ENCODE measurements at regions not wholly inside any gene's neighbourhood (a gene's known extent, or its start where the extent isn't known, plus 50 kb on each side); places are given as distances from the start of the nearest gene placed in this dataset.

DNA sequence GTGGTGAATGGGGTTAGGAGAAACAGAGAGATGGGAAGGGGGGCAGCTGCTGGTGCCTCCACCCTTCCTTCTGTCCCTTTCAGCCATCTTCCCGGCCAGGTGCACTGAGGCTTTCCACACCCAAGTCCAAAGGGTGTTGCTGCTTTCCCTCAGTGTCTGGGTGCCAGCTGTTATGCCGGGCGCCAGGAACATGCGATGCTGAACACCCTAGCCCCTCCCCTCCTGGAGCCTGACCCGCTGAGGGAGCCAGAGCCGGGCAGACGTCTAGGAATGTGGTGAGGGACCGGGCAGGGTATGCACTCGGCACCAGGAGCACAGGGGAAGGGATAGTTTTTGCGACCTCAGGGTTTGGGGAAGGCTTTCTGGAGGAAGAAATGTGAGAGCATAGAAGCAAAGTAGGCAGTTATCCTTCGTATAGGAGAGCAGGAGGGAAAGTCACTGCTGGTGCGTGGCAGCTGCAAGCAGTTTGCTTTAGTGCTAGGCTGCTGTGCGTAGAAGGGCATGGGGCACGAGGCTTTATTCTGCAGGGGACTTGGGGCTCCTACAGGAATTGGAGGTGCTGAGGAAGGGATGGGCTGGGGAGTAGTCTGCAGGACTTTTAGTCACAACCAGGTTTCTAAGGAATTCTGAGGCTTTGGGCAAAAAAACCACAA is 147.7 kb downstream of the TSN start:
- Histone ChIP-seq H4K8ac (ENCODE audit: extremely low read depth, insufficient read depth, low read length) (no peak overlapping the region), H2BK20ac (ENCODE audit: low read length) (no peak overlapping the region), H3K27me3 (replicated peaks in 1 of 4; ENCODE audit: control insufficient read depth in 3 of 4, extremely low read depth in 1 of 4, insufficient read depth in 3 of 4, low read length in 3 of 4) (no peaks in the 10 kb centered on the region; a peak in 1 of 7 replicates), H3K4ac (replicated peaks; ENCODE audit: insufficient read length, low read depth, low read length) (no peak overlapping the region), H3K79me1 (ENCODE audit: low read depth, low read length) (no peaks in the 10 kb centered on the region; the same call in 1 of the 2 replicates), H2BK5ac (ENCODE audit: low read depth, low read length) (no peak overlapping the region), H3K4me3 (ENCODE audit: extremely low read depth in 1 of 4, insufficient read depth in 2 of 4, low read depth in 3 of 4, low read length in 4 of 4) (no peak overlapping the region), H3K56ac (replicated peaks; ENCODE audit: insufficient read length, low read depth, low read length) (no peak overlapping the region), H3K9me3 (ENCODE audit: insufficient read depth in 2 of 2, low read depth in 1 of 2, low read length in 1 of 2) (0 out of 4 replicates have a peak, but pooled peaks cover 0 to 3% of the 10 kb centered on the region in 2 experiments), H2BK12ac (ENCODE audit: low read depth, low read length) (no peak overlapping the region), H2AK5ac (ENCODE audit: low read depth, low read length) (no peak overlapping the region), H3K79me2 (ENCODE audit: control insufficient read depth in 1 of 2, insufficient read depth in 2 of 2, low read length in 2 of 2) (no peaks in the 10 kb centered on the region), H3K23me2 (ENCODE audit: low read depth, low read length) (no peaks in the 10 kb centered on the region), H3K4me2 (ENCODE audit: insufficient read depth in 1 of 2, low read depth in 2 of 2, low read length in 2 of 2) (no peak overlapping the region), H2BK120ac (replicated peaks; ENCODE audit: low read depth, low read length) (no peak overlapping the region), H3K9ac (replicated peaks in 1 of 4; ENCODE audit: extremely low read depth in 1 of 4, low read depth in 3 of 4, low read length in 3 of 4) (no peak overlapping the region; a peak in 1 of 7 replicates), H3K4me1 (replicated peaks in 1 of 4; ENCODE audit: control insufficient read depth in 3 of 4, insufficient read depth in 4 of 4, low read length in 3 of 4) (no peaks in the 10 kb centered on the region; a peak in 2 of 7 replicates), H3K23ac (ENCODE audit: insufficient read length) (no peak overlapping the region), H4K20me1 (replicated peaks in 1 of 2; ENCODE audit: control insufficient read depth in 1 of 2, insufficient read depth in 2 of 2, low read length in 2 of 2) (no peaks in the 10 kb centered on the region), H3K14ac (ENCODE audit: insufficient read length) (no peak overlapping the region), H4K91ac (replicated peaks; ENCODE audit: insufficient read length, low read length) (no peak overlapping the region), H3K18ac (ENCODE audit: extremely low read depth, low read length) (no peak overlapping the region), H4K5ac (ENCODE audit: insufficient read length, low read depth, low read length) (no peak overlapping the region), H2BK15ac (ENCODE audit: low read length) (no peak overlapping the region), H3K36me3 (ENCODE audit: control insufficient read depth in 2 of 4, insufficient read depth in 4 of 4, low read length in 3 of 4) (no peaks in the 10 kb centered on the region), H3K27ac (ENCODE audit: low read depth, low read length) (no peak overlapping the region), H2AFZ (ENCODE audit: low read length) (no peak overlapping the region; the same call in 1 of the 2 replicates)
- CTCF ChIA-PET (ENCODE audit: partially characterized antibody), result interaction anchor here (0.6 to 9.0 kb wide), 4 partner anchors 12 to 327 kb away, joined by 3 to 94 read pairs (median 6); no protein-coding TSS in a partner anchor
- WGBS, 2 experiments (ENCODE audit: extremely low coverage in 1 of 2, insufficient coverage in 1 of 2, insufficient read length in 1 of 2, insufficient replicate concordance in 2 of 2, low coverage in 1 of 2, low lambda C conversion rate in 2 of 2, missing lambda C conversion rate in 1 of 2), result 88% methylated on average over 14 of the region's 14 CpGs; no CpG with 5 or more reads in 1 of the 2 experiments
- no peak for DNase-seq (ENCODE audit: low read depth in 1 of 2, low spot score in 2 of 2)
- FAIRE-seq, result no peak
- POLR2A ChIA-PET (ENCODE audit: partially characterized antibody), result no interaction called here
- TF ChIP-seq RXRA (IDR thresholded peaks at IDR 0.05; ENCODE audit: insufficient read depth, low read depth, low read length), result no peak
- no peak for TF ChIP-seq KDM4A (IDR thresholded peaks at IDR 0.05; ENCODE audit: low read depth, low read length, severe bottlenecking)
- TF ChIP-seq EP300 (IDR thresholded peaks at IDR 0.05; ENCODE audit: borderline replicate concordance in 1 of 2, low read depth in 2 of 2, low read length in 2 of 2), result no peak
- no peak for TF ChIP-seq GTF2F1 (IDR thresholded peaks at IDR 0.05; ENCODE audit: borderline replicate concordance, low read depth, low read length)
- TF ChIP-seq, protein P1, sequence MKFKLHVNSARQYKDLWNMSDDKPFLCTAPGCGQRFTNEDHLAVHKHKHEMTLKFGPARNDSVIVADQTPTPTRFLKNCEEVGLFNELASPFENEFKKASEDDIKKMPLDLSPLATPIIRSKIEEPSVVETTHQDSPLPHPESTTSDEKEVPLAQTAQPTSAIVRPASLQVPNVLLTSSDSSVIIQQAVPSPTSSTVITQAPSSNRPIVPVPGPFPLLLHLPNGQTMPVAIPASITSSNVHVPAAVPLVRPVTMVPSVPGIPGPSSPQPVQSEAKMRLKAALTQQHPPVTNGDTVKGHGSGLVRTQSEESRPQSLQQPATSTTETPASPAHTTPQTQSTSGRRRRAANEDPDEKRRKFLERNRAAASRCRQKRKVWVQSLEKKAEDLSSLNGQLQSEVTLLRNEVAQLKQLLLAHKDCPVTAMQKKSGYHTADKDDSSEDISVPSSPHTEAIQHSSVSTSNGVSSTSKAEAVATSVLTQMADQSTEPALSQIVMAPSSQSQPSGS (IDR thresholded peaks at IDR 0.05; ENCODE audit: low read length), result no peak
- no peak for TF ChIP-seq POU5F1 (IDR thresholded peaks at IDR 0.05; ENCODE audit: low read depth, low read length)
- TF ChIP-seq SP4 (IDR thresholded peaks at IDR 0.05; ENCODE audit: low read length), result no peak
- no peak for TF ChIP-seq GABPA (IDR thresholded peaks at IDR 0.05; ENCODE audit: borderline replicate concordance, insufficient read depth, low read length)
- no peak for TF ChIP-seq RBBP5 (IDR thresholded peaks at IDR 0.05; ENCODE audit: borderline replicate concordance, low read depth, low read length)
